Activated naive CD4-positive, alpha-beta T cell treated with anti-CD3 and anti-CD28 coated beads, Interleukin-2, amount 10 ng/mL, durations not matched to agents 7 days and 5 days (primary cell): ENCODE measurements at regions not wholly inside any gene's neighbourhood (a gene's known extent, or its start where the extent isn't known, plus 50 kb on each side); places are given as distances from the start of the nearest gene placed in this dataset.

Source experiments
- CTCF ChIA-PET: fragments of 350-600 bp; sonication (Branson Sonifier 250); formaldehyde crosslinking; loops from one replicate; lab custom pipeline; 2021; ENCODE audit warnings: antibody characterized with exemption; lab: Charles Lee
- DNase-seq: peaks from one replicate; pipeline ENCODE4 v3.0.0-alpha.2; 2020
- H3K27ac Mint-ChIP-seq: one replicate; pipeline ENCODE4 v1.8.0; 2021; ENCODE audit warnings: mild to moderate bottlenecking, moderate library complexity, mixed read lengths
- H3K27me3 Mint-ChIP-seq: one replicate; pipeline ENCODE4 v1.8.0; 2021; ENCODE audit warnings: mild to moderate bottlenecking, mixed read lengths
- H3K36me3 Mint-ChIP-seq: one replicate; pipeline ENCODE4 v1.8.0; 2021; ENCODE audit warnings: mixed read lengths
- H3K4me1 Mint-ChIP-seq: one replicate; pipeline ENCODE4 v1.8.0; 2021; ENCODE audit warnings: mixed read lengths
- H3K4me3 Mint-ChIP-seq: one replicate; pipeline ENCODE4 v1.8.0; 2021; ENCODE audit warnings: mild to moderate bottlenecking, moderate library complexity, mixed read lengths
- H3K9me3 Mint-ChIP-seq: one replicate; pipeline ENCODE4 v1.8.0; 2021; ENCODE audit warnings: mixed read lengths

DNA sequence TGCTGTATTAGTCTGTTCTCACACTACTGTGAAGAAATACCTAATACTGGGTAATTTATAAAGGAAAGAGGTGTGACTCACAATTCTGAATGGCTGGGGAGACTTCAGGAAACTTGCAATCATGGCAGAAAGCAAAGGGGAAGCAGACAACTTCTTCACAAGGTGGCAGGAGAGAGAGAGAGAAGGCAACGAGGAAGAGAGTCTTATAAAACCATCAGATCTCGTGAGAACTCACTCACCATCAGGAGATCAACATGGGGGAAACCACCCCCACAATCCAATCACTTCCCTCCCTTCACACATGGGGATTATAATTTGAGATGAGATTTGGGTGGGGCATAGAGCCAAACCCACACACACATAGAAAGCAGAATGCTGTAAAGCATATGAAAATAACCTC, 896.2 kb downstream of the CDH11 start:
- no peak for DNase-seq
- no peak overlapping the region for H3K27ac Mint-ChIP-seq
- no peak overlapping the region for H3K4me3 Mint-ChIP-seq
- CTCF ChIA-PET = no interaction called here
- no peaks in the 10 kb centered on the region for H3K36me3 Mint-ChIP-seq
- H3K4me1 Mint-ChIP-seq = no peaks in the 10 kb centered on the region
- peaks cover 16% of the 10 kb centered on the region for H3K9me3 Mint-ChIP-seq
- H3K27me3 Mint-ChIP-seq = no peaks in the 10 kb centered on the region

DNA sequence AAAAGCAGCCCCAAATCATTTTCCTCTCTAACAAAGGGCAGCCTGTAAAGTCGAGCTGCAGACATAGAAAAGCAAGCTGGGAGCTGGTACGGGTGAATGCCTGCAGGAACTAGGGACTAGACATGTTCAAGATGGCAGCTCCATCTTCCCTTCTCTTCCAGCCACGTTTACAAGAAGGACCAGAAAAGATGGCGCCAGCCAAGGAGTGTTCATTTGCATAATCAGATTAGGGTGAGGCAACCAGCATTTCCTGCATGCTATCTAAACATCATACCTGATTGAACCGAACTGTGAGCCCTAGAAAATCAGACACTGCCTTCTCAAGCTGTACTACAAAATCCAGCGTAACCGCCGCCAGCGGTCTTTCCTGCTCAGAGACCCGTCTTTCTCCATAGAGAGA, 896.8 kb downstream of the CDH11 start:
- Mint-ChIP-seq H3K4me3 (no peak overlapping the region), H3K4me1 (no peaks in the 10 kb centered on the region), H3K27ac (no peak overlapping the region), H3K9me3 (peaks cover 16% of the 10 kb centered on the region), H3K36me3 (no peaks in the 10 kb centered on the region), H3K27me3 (no peaks in the 10 kb centered on the region)
- CTCF ChIA-PET = no interaction called here
- no peak for DNase-seq

DNA sequence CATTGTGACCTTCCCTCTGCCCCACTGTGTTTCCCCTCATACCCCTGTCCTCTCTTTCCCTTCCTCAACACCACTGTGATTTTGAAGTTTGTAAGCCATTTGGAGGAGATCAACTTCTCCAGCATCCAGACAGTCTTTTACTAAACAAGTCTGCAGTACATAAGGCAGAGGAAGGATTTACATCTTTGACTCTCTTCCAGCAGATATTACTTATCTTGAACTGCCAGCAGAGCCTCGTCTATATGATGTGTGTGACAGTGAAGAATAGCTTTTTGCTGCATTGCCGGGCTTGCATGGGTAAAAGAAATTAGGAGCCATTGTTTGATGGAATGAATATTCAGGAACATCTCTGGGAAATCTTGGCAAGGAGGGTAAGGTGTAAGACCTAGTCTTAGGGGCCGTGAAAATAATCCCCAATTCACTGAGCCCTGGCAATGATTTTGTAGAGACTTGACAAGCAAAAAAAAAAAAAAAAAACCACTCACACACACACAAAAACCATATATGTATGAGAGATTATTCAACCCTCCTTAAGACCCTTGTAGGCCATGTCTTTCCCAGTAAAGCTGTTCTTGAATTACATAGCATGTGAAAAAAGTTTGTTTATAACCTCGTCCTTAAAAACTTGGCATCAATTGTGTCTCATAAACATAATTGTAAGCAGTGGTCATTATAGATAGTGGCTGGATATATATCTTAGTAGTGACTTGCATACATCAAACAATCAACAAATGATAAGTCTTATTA, 903.9 kb downstream of the CDH11 start:
- CTCF ChIA-PET = no interaction called here
- no peaks in the 10 kb centered on the region for H3K4me1 Mint-ChIP-seq
- no peak for DNase-seq
- H3K4me3 Mint-ChIP-seq = no peak overlapping the region
- peaks cover 4% of the 10 kb centered on the region for H3K9me3 Mint-ChIP-seq
- no peak overlapping the region for H3K27ac Mint-ChIP-seq
- no peaks in the 10 kb centered on the region for H3K27me3 Mint-ChIP-seq
- H3K36me3 Mint-ChIP-seq = no peaks in the 10 kb centered on the region

DNA sequence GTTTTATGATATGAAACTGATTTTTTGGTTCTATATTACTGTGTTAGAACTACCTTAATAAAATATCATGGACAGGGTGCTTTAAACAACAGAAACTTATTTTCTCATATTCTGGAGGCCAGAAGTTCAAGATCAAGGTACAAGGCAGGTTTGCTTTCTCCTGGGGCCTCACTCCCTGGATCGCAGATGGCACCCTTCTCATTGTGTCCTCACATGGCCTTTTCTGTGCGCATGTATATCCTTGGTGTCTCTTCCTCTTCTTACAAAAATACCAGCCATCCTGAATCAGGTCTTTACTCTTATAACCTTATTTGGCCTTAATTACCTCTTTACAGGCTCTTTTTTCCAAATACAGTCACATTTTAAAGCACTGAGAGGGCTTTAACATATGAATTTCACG, 906.1 kb downstream of the CDH11 start:
- Mint-ChIP-seq H3K27me3 (no peaks in the 10 kb centered on the region), H3K36me3 (no peaks in the 10 kb centered on the region), H3K4me1 (no peaks in the 10 kb centered on the region), H3K27ac (no peak overlapping the region), H3K4me3 (no peak overlapping the region), H3K9me3 (peaks cover 6% of the 10 kb centered on the region)
- no peak for DNase-seq
- CTCF ChIA-PET = no interaction called here

DNA sequence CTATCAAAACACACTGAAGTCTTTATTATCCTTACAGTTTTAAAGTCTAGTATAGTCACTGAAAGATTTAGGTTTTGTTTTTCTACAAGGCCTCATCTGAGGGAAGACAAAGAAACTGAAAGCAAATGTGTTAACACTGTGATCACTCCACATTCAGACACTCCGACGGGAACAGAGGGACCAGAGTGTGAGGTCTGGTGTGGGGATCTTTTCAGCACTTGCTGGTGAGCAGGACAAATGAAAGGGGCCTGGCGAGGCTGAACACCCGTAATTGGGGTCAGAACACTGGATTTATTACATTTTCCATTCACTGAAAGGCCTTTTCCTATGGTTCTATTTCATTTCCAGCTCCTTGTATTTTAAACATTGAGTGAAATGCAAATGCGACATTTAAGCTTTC, 910.5 kb downstream of the CDH11 start:
- Mint-ChIP-seq H3K4me1 (no peaks in the 10 kb centered on the region), H3K9me3 (peaks cover 5% of the 10 kb centered on the region), H3K36me3 (no peaks in the 10 kb centered on the region), H3K27ac (no peak overlapping the region), H3K4me3 (no peak overlapping the region), H3K27me3 (no peaks in the 10 kb centered on the region)
- CTCF ChIA-PET = no interaction called here
- DNase-seq = no peak

DNA sequence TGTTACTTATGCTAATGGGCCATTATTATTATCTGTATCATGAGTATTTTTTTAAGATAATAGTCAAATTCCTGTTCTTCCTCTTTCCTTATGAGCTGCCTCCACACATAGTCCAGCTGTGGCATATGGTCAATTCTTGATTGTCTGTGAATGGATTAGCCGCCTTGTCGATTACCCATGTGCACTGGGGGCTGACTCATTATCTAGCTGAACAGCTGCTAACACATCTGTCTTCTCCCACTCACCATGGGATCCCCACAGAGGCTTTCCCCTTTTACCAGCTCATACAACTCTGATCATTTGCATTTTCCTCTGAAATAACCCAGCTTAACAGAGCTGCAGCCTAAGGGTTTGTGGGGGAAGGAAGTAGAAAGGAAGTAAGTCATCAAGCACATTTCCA, 915.0 kb downstream of the CDH11 start:
- Mint-ChIP-seq H3K4me1 (no peaks in the 10 kb centered on the region), H3K9me3 (peaks cover 8% of the 10 kb centered on the region), H3K27me3 (no peaks in the 10 kb centered on the region), H3K36me3 (no peaks in the 10 kb centered on the region), H3K4me3 (no peak overlapping the region), H3K27ac (no peak overlapping the region)
- CTCF ChIA-PET = no interaction called here
- no peak for DNase-seq

DNA sequence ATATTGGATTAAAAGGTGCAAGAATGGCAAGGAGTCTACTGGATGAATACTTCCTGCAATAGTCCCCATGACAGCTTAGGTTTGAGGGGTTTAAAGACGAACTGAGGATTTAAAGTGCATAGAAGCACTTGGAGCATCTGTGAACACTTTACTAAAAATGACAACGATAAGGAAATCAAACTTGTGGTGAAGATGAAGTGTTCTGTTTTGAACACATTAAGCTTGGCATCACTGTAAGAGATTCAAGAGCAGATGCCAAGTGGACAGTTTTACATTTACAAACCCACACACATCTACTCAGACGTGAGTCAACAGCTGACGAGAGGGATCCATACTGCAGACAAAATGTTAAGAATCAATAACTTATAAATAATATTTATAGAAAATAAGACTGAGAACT, 918.7 kb downstream of the CDH11 start:
- H3K27me3 Mint-ChIP-seq = no peaks in the 10 kb centered on the region
- H3K9me3 Mint-ChIP-seq = peaks cover 6% of the 10 kb centered on the region
- H3K36me3 Mint-ChIP-seq = no peaks in the 10 kb centered on the region
- no peak for DNase-seq
- CTCF ChIA-PET = no interaction called here
- H3K4me1 Mint-ChIP-seq = no peaks in the 10 kb centered on the region
- H3K27ac Mint-ChIP-seq = no peak overlapping the region
- H3K4me3 Mint-ChIP-seq = no peak overlapping the region

DNA sequence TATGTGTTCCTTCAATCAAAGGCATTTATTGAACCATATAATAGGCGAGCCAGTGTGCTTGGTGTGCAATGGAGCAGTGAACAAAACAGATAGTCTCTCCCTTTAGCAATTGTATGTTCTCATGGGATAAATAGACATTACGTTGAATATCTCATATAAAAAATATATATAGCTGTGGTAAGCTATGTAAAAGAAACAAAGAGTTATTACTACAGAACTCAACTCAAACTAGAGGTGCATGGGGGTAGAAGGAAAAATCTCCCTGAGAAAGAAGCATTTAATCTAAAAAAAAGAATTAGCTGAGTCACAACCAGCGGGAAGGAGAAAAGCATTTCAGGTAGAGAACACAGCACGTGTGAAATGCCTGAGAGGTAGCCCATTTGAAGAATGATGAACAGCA, 919.3 kb downstream of the CDH11 start:
- Mint-ChIP-seq H3K4me1 (no peaks in the 10 kb centered on the region), H3K4me3 (no peak overlapping the region), H3K27ac (no peak overlapping the region), H3K36me3 (no peaks in the 10 kb centered on the region), H3K9me3 (peaks cover 6% of the 10 kb centered on the region), H3K27me3 (no peaks in the 10 kb centered on the region)
- no peak for DNase-seq
- CTCF ChIA-PET = no interaction called here

DNA sequence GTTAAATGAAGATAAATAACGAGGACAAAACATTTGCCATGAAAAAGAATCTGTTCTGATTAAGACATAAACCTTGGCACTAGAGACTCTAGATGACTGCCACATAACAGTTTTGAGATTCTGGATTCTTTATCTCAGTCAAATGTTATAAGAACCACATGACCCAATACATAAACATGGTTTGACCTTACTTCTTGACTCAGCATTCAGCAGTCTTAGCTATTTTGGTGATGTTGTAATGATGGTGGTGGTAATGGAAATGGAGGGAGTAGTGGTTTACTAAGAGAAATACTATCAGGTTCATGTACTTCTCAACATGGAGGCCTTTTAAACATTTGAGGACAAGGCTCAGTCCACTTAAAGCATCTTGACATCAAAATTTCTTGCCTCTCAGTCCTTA, 925.4 kb downstream of the CDH11 start:
- H3K4me3 Mint-ChIP-seq = no peak overlapping the region
- H3K27me3 Mint-ChIP-seq = no peaks in the 10 kb centered on the region
- CTCF ChIA-PET = no interaction called here
- DNase-seq = no peak
- H3K36me3 Mint-ChIP-seq = no peaks in the 10 kb centered on the region
- H3K4me1 Mint-ChIP-seq = no peaks in the 10 kb centered on the region
- H3K9me3 Mint-ChIP-seq = peaks cover 9% of the 10 kb centered on the region
- H3K27ac Mint-ChIP-seq = no peak overlapping the region

DNA sequence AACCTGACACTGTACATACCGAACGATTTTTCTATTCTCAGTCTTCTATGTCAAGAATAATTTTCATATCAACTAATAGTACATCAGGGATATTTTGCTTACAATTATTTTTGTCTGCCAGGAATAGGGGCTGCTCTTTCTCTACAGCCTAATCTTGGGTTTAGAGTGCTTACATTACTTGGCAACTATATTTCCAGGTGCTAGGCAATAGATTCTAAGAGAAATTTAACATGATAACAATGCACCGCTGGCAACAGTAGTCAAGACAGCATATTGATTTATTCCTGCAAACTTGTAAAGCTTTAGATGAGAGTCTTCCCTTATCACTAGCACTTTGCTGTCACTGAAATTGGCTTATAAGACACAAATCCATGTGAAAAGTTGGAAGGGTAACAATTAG, 935.9 kb downstream of the CDH11 start:
- no peak for DNase-seq
- no peak overlapping the region for H3K4me3 Mint-ChIP-seq
- no peaks in the 10 kb centered on the region for H3K36me3 Mint-ChIP-seq
- H3K4me1 Mint-ChIP-seq = no peaks in the 10 kb centered on the region
- CTCF ChIA-PET = no interaction called here
- peaks cover 14% of the 10 kb centered on the region for H3K9me3 Mint-ChIP-seq
- H3K27ac Mint-ChIP-seq = no peak overlapping the region
- no peaks in the 10 kb centered on the region for H3K27me3 Mint-ChIP-seq

DNA sequence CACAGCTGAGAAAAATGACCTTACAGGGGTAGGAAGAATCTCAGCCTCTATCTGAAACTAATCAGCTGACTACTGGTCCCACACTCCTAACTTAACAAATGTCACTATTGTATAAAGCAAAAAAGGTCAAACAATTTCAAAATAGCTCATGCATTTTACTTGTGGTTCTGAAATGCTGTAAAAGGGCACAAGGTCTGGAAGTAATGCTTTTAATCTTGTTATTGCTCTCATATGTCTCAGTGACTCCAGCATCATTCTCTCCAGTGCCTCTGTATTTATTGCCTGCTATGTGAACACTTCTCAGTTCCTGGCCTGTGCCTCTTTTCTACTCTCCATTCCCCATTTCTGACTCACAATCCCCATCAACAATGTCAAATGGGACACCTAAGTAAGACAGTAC, 937.7 kb downstream of the CDH11 start:
- H3K4me1 Mint-ChIP-seq = no peaks in the 10 kb centered on the region
- H3K4me3 Mint-ChIP-seq = no peak overlapping the region
- peaks cover 24% of the 10 kb centered on the region for H3K9me3 Mint-ChIP-seq
- no peak overlapping the region for H3K27ac Mint-ChIP-seq
- no peak for DNase-seq
- CTCF ChIA-PET = no interaction called here
- no peaks in the 10 kb centered on the region for H3K27me3 Mint-ChIP-seq
- H3K36me3 Mint-ChIP-seq = no peaks in the 10 kb centered on the region

DNA sequence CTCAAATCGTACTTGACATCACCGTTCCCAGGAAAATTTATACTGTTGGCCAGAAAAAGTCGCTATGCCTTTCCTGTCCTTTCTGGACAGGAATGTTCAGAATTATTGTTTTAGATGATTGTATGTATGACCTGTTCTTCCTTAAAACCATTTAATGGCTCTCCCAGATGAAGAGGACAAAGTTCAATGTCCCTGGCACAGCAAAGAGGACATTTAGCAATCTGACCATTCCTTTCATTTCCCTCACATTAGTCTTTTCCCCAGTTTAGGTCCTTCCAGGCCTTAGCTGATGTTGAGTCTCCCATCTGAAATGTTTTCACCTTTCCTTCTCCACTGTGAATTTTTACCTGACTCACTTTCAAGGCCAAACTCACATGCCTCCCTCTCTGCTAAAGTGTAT, 938.9 kb downstream of the CDH11 start:
- CTCF ChIA-PET = no interaction called here

DNA sequence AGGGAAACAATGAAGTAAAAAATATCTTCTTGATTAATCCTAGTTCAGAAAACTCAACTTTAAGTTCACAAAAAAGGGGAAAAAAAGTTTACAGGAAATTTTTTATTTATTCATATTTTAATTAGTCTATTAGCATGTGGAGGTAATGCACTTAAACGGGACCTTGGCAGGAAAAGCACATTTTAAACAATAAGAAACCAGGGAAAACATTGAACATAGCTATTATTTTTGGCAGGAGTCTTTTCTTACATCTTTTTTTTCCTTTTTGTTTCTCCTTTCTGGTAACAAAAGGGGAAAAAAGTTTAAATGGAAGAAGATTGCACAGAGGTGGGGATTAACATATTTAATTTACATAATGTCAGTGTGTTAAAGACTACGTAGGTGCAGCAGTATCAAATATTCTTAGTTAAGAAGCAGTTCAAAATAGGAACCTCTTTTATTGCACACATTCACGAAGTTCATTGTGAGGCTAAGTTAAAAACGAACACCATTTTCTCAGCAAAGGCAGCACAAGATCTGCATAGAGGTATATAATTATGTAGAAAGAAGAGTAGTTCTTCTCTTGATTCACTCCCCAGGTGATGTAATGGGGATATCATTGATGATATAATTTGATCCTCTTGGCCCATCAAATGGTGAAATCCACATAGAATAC, 940.5 kb downstream of the CDH11 start:
- Mint-ChIP-seq H3K36me3 (no peaks in the 10 kb centered on the region), H3K9me3 (peaks cover 37% of the 10 kb centered on the region), H3K27ac (no peak overlapping the region), H3K4me1 (no peaks in the 10 kb centered on the region), H3K4me3 (no peak overlapping the region), H3K27me3 (no peaks in the 10 kb centered on the region)
- CTCF ChIA-PET = no interaction called here
- DNase-seq = no peak

More for the DNA sequence above, 938.9 kb downstream of the CDH11 start:
- Mint-ChIP-seq H3K27me3 (no peaks in the 10 kb centered on the region), H3K4me1 (no peaks in the 10 kb centered on the region), H3K27ac (no peak overlapping the region), H3K36me3 (no peaks in the 10 kb centered on the region), H3K9me3 (peaks cover 29% of the 10 kb centered on the region), H3K4me3 (no peak overlapping the region)
- DNase-seq = no peak

DNA sequence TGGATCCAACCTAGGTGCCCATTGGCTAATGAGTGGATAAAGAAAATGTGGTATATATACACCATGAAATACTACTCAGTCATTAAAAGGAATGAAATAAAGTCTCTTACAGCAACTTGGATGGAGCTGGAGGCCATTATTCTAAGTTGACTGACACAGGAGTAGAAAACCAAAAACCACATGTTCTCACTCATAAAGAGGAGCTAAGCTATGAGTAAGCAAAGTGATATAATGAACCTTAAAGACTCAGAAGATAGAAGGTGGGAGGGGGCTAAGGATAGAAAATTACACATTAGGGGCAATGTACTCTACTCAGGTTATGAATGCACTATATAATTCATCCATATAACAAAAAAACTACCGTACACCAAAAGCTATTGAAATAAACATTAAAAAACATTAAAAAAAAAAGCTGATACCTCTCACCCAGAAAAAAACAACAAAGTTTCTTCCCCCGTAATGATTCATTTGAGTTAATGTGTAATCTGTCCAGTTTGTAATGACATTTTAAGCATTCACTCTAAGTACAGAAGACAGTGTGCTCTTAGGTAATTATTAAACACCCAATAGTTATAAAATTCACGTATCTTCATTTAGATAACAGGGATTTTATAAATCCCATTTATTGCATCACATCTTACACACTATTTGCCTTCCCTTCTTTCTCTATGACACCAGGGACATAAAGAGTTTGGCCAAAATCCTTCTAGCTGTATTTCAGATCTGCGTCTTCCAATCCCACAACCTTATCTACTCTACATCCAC, 941.5 kb downstream of the CDH11 start:
- DNase-seq = no peak
- no peaks in the 10 kb centered on the region for H3K27me3 Mint-ChIP-seq
- no peak overlapping the region for H3K27ac Mint-ChIP-seq
- H3K4me1 Mint-ChIP-seq = no peaks in the 10 kb centered on the region
- CTCF ChIA-PET = no interaction called here
- no peak overlapping the region for H3K4me3 Mint-ChIP-seq
- peaks cover 36% of the 10 kb centered on the region for H3K9me3 Mint-ChIP-seq
- no peaks in the 10 kb centered on the region for H3K36me3 Mint-ChIP-seq

DNA sequence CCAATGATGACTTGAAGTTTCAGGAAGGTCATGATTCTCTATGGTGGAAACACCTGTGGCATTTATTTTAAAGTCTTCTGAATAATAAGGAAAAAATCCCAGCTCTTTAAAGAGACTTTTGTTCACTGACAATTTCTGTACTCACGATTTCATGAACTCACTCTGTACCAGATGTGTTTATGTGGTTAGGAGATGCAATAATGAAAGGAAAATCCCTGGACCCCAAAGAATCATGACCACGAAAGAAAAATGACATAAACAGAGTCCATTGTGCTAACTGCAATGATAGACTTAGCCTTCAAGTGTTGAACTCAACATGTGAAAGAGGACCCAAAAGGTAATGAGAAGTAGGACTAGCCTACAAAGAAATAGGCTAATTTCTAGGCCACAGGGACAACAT, 947.5 kb downstream of the CDH11 start:
- CTCF ChIA-PET = no interaction called here
- Mint-ChIP-seq H3K27ac (no peak overlapping the region), H3K4me1 (no peaks in the 10 kb centered on the region), H3K27me3 (no peaks in the 10 kb centered on the region), H3K4me3 (no peak overlapping the region), H3K36me3 (no peaks in the 10 kb centered on the region), H3K9me3 (peaks cover 27% of the 10 kb centered on the region)
- no peak for DNase-seq
